IMR-90 (cell line): ENCODE measurements at regions not wholly inside any gene's neighbourhood (a gene's known extent, or its start where the extent isn't known, plus 50 kb on each side); places are given as distances from the start of the nearest gene placed in this dataset.

ENCODE experiments used
- ATAC-seq: fragments of 200-7000 bp; cut with Tn5 transposase; 2 replicates; pipeline ENCODE4 v1.9.1; 2020; ENCODE audit warnings: low read depth, mild to moderate bottlenecking, moderate library complexity
- BruUV-seq: library from RNA; stranded (reverse); fragments of 400-500 nt; replicated peaks from 2 replicates; lab custom pipeline; 2021; lab: Mats Ljungman, UMichigan
- CTCF ChIA-PET: fragments of 300-600 bp; formaldehyde crosslinking; extraction: SDS; loops from one replicate; lab custom pipeline; 2021; ENCODE audit warnings: antibody characterized with exemption; lab: Yijun Ruan, JAX
- POLR2A ChIA-PET: fragments of 300-600 bp; sonication (Branson Sonifier 250); formaldehyde crosslinking; loops from one replicate; lab custom pipeline; 2022; ENCODE audit warnings: antibody characterized with exemption; ENCODE audit not compliant: unreplicated experiment; lab: Charles Lee
- DNase-seq: peaks from one replicate; pipeline ENCODE4 v3.0.0; 2013
- H2AFZ ChIP-seq: replicated peaks from 2 replicates; pipeline ENCODE3; 2013; ENCODE audit warnings: low read length, mild to moderate bottlenecking; ENCODE audit not compliant: poor library complexity
- H2AK5ac ChIP-seq: 2 replicates; pipeline ENCODE4 v1.6.1; 2013; ENCODE audit warnings: low read depth, low read length, inconsistent platforms
- H2AK9ac ChIP-seq: replicated peaks from 2 replicates; pipeline ENCODE3; 2013; ENCODE audit warnings: mild to moderate bottlenecking, low read depth, low read length, moderate library complexity; ENCODE audit not compliant: poor library complexity
- H2BK120ac ChIP-seq: 2 replicates; pipeline ENCODE4 v1.6.1; 2013; ENCODE audit warnings: low read depth, low read length, inconsistent platforms
- H2BK15ac ChIP-seq: 3 replicates; pipeline ENCODE4 v1.6.1; 2013; ENCODE audit warnings: low read depth, low read length, inconsistent platforms
- H2BK20ac ChIP-seq: 2 replicates; pipeline ENCODE4 v1.6.1; 2013; ENCODE audit warnings: low read depth, mild to moderate bottlenecking, inconsistent platforms, low read length, moderate library complexity
- H2BK5ac ChIP-seq: 2 replicates; pipeline ENCODE4 v1.6.1; 2013; ENCODE audit warnings: mild to moderate bottlenecking, low read depth, low read length, inconsistent platforms; ENCODE audit not compliant: poor library complexity, severe bottlenecking
- H3K14ac ChIP-seq: replicated peaks from 2 replicates; pipeline ENCODE4 v1.6.1; 2013; ENCODE audit warnings: low read depth, low read length, inconsistent platforms
- H3K18ac ChIP-seq: 2 replicates; pipeline ENCODE4 v1.6.1; 2013; ENCODE audit warnings: low read depth, low read length, control low read depth
- H3K23ac ChIP-seq: 2 replicates; pipeline ENCODE4 v1.6.1; 2013; ENCODE audit warnings: low read depth, low read length, inconsistent platforms
- H3K27ac ChIP-seq: 2 replicates; pipeline ENCODE4 v1.5.1; 2013; ENCODE audit warnings: mild to moderate bottlenecking, control low read depth, low read length; ENCODE audit not compliant: insufficient read depth
- H3K27me3 ChIP-seq: 2 replicates; pipeline ENCODE4 v1.6.1; 2013; ENCODE audit warnings: low read length; ENCODE audit not compliant: control insufficient read depth, insufficient read depth
- H3K36me3 ChIP-seq: 2 replicates; pipeline ENCODE4 v1.6.1; 2013; ENCODE audit warnings: low read length, mixed read lengths; ENCODE audit not compliant: control insufficient read depth, insufficient read depth
- H3K4ac ChIP-seq: 2 replicates; pipeline ENCODE4 v1.6.1; 2013; ENCODE audit warnings: low read depth, low read length, inconsistent platforms
- H3K4me1 ChIP-seq: 2 replicates; pipeline ENCODE4 v1.6.1; 2013; ENCODE audit warnings: low read length, mixed read lengths; ENCODE audit not compliant: control insufficient read depth, insufficient read depth
- H3K4me2 ChIP-seq: 2 replicates; pipeline ENCODE4 v1.6.1; 2013; ENCODE audit warnings: low read depth, mild to moderate bottlenecking, control low read depth, low read length, moderate library complexity
- H3K4me3 ChIP-seq: 2 replicates; pipeline ENCODE4 v1.5.1; 2013; ENCODE audit warnings: low read depth, mild to moderate bottlenecking, control low read depth, low read length, moderate library complexity; ENCODE audit not compliant: insufficient read depth
- H3K56ac ChIP-seq: 2 replicates; pipeline ENCODE4 v1.6.1; 2013; ENCODE audit warnings: low read length, inconsistent platforms; ENCODE audit not compliant: insufficient read depth; ENCODE audit errors: extremely low read depth
- H3K79me1 ChIP-seq, 2 experiments: 2 replicates each; pipeline ENCODE4 v1.6.1; 2013; ENCODE audit warnings: low read length in 2 of 2, inconsistent platforms in 1 of 2, low read depth in 1 of 2
- H3K9ac ChIP-seq: 2 replicates; pipeline ENCODE4 v1.6.1; 2013; ENCODE audit warnings: low read depth, low read length, control low read depth
- H3K9me1 ChIP-seq: 2 replicates; pipeline ENCODE4 v1.6.1; 2013; ENCODE audit warnings: low read length, inconsistent platforms; ENCODE audit not compliant: insufficient read depth
- H3K9me3 ChIP-seq: 2 replicates; pipeline ENCODE4 v1.6.1; 2013; ENCODE audit warnings: low read length; ENCODE audit not compliant: control insufficient read depth, insufficient read depth
- H4K20me1 ChIP-seq: 2 replicates; pipeline ENCODE4 v1.6.1; 2013; ENCODE audit warnings: low read length, inconsistent platforms; ENCODE audit not compliant: insufficient read depth
- H4K5ac ChIP-seq: 2 replicates; pipeline ENCODE4 v1.6.1; 2013; ENCODE audit warnings: mild to moderate bottlenecking, low read depth, low read length, control low read depth
- H4K8ac ChIP-seq, 2 experiments: 2 replicates each; pipeline ENCODE4 v1.6.1; 2013; ENCODE audit warnings: low read depth in 2 of 2, low read length in 2 of 2, control low read depth in 1 of 2, inconsistent platforms in 1 of 2
- H4K91ac ChIP-seq: 2 replicates; pipeline ENCODE4 v1.6.1; 2013; ENCODE audit warnings: low read depth, low read length, inconsistent platforms; ENCODE audit not compliant: insufficient read depth
- BHLHE40 ChIP-seq: fragments of 150-350 bp; IDR thresholded peaks from 2 replicates; pipeline ENCODE4 v1.6.1; 2016; ENCODE audit warnings: mild to moderate bottlenecking, low read depth, low read length
- CEBPB ChIP-seq: IDR thresholded peaks from 2 replicates; pipeline ENCODE4 v1.6.1; 2012; ENCODE audit warnings: low read depth, low read length, improper control_type of control experiment
- CHD1 ChIP-seq: IDR thresholded peaks from 2 replicates; pipeline ENCODE4 v1.6.1; 2012; ENCODE audit warnings: low read depth, low read length, improper control_type of control experiment
- CTCF ChIP-seq: conservative IDR thresholded peaks from 2 replicates; pipeline ENCODE4 v1.5.1; 2012; ENCODE audit warnings: mild to moderate bottlenecking, low read depth, low read length, improper control_type of control experiment
- ELK1 ChIP-seq: fragments of 150-350 bp; IDR thresholded peaks from 2 replicates; pipeline ENCODE4 v1.6.1; 2016; ENCODE audit warnings: low read depth, mild to moderate bottlenecking, low read length, moderate library complexity, borderline replicate concordance
- FOS ChIP-seq: fragments of 150-350 bp; IDR thresholded peaks from 2 replicates; pipeline ENCODE4 v1.6.1; 2016; ENCODE audit warnings: low read depth, low read length
- MAFK ChIP-seq: IDR thresholded peaks from 2 replicates; pipeline ENCODE4 v1.6.1; 2012; ENCODE audit warnings: low read depth, low read length, improper control_type of control experiment
- MAZ ChIP-seq: IDR thresholded peaks from 2 replicates; pipeline ENCODE4 v1.6.1; 2012; ENCODE audit warnings: low read depth, mild to moderate bottlenecking, low read length, improper control_type of control experiment, moderate library complexity, borderline replicate concordance
- MXI1 ChIP-seq: IDR thresholded peaks from 2 replicates; pipeline ENCODE4 v1.6.1; 2012; ENCODE audit warnings: low read depth, mild to moderate bottlenecking, low read length, moderate library complexity, borderline replicate concordance
- NFE2L2 ChIP-seq: fragments of 150-350 bp; IDR thresholded peaks from 2 replicates; pipeline ENCODE4 v1.6.1; 2016; ENCODE audit warnings: low read depth, mild to moderate bottlenecking, low read length
- POLR2A ChIP-seq: IDR thresholded peaks from 2 replicates; pipeline ENCODE4 v1.6.1; 2012; ENCODE audit warnings: mild to moderate bottlenecking, low read depth, low read length
- RAD21 ChIP-seq: IDR thresholded peaks from 2 replicates; pipeline ENCODE4 v1.6.1; 2012; ENCODE audit warnings: low read length, improper control_type of control experiment
- RCOR1 ChIP-seq: IDR thresholded peaks from 2 replicates; pipeline ENCODE4 v1.6.1; 2012; ENCODE audit warnings: mild to moderate bottlenecking, low read length, improper control_type of control experiment; ENCODE audit not compliant: insufficient replicate concordance
- RFX5 ChIP-seq: IDR thresholded peaks from 2 replicates; pipeline ENCODE4 v1.8.0; 2012; ENCODE audit warnings: low read depth, mild to moderate bottlenecking, low read length, moderate library complexity
- SMC3 ChIP-seq: fragments of 150-350 bp; IDR thresholded peaks from 2 replicates; pipeline ENCODE4 v1.6.1; 2016; ENCODE audit warnings: low read depth, mild to moderate bottlenecking, antibody characterized with exemption, low read length, moderate library complexity
- USF2 ChIP-seq: fragments of 150-350 bp; IDR thresholded peaks from 2 replicates; pipeline ENCODE4 v1.6.1; 2017; ENCODE audit warnings: mild to moderate bottlenecking, antibody characterized with exemption, low read length, low read depth
- WGBS, 2 experiments: methylation state at CpG; one replicate each; pipeline versions ENCODE4 v1.1.5 to v1.1.7; 2013; ENCODE audit warnings: missing lambda C conversion rate in 2 of 2; ENCODE audit not compliant: insufficient read length in 1 of 2; ENCODE audit errors: extremely low coverage in 2 of 2; 5-methylcytosine and 5-hydroxymethylcytosine counted together
- dilution Hi-C: fragments of 300-500 bp; cut with HindIII; formaldehyde crosslinking; loops from one replicate; pipeline ENCODE4 v1.14.3; 2018; ENCODE audit warnings: low sequenced_read_pairs; ENCODE audit not compliant: unreplicated experiment
- in situ Hi-C: fragments of 300-500 bp; cut with MboI; formaldehyde crosslinking; loops from 3 replicates; pipeline ENCODE4 v1.14.3; 2019; ENCODE audit warnings: low sequenced_read_pairs, inconsistent platforms, mixed read lengths
- intact Hi-C: fragments of 100-400 bp; cut with micrococcal nuclease; formaldehyde crosslinking; loops from 2 replicates; pipeline ENCODE4 v1.10.0; 2022

GRCh38 chr15:52856286-52856685 is 66.2 kb upstream of the ONECUT1 start:
- Histone ChIP-seq H3K9me3 (peaks cover 1% of the 10 kb centered on the region; the same call in 1 of the 2 replicates), H3K27ac (no peak overlapping the region), H3K4me1 (no peaks in the 10 kb centered on the region), H3K9me1 (no peaks in the 10 kb centered on the region), H3K18ac (no peak overlapping the region), H3K27me3 (no peaks in the 10 kb centered on the region), H3K23ac (no peak overlapping the region), H2BK120ac (no peak overlapping the region), H3K79me1 (no peaks in the 10 kb centered on the region), H2AK9ac (no peak overlapping the region), H3K14ac (no peak overlapping the region), H2AFZ (no peak overlapping the region), H3K4me3 (no peak overlapping the region), H2BK5ac (no peak overlapping the region), H3K36me3 (no peaks in the 10 kb centered on the region), H4K20me1 (no peaks in the 10 kb centered on the region), H4K91ac (no peak overlapping the region), H3K56ac (no peak overlapping the region), H3K4me2 (no peak overlapping the region), H2BK20ac (no peak overlapping the region), H2AK5ac (no peak overlapping the region), H2BK15ac (no peak overlapping the region), H4K8ac (no peak overlapping the region), H3K4ac (no peak overlapping the region), H3K9ac (no peak overlapping the region), H4K5ac (no peak overlapping the region)
- CTCF ChIA-PET: no interaction called here
- TF ChIP-seq MAZ (no peak), CEBPB (no peak), CHD1 (no peak), USF2 (no peak), POLR2A (no peak), CTCF (no peak), MAFK (no peak), SMC3 (no peak), MXI1 (no peak), RCOR1 (no peak), BHLHE40 (no peak), RFX5 (no peak), ELK1 (no peak), FOS (no peak), RAD21 (no peak), NFE2L2 (no peak)
- no TSS peak for BruUV-seq
- in situ Hi-C loops: no loop called here
- WGBS, 2 experiments: no CpG with 5 or more reads among the region's 1 CpG
- DNase-seq: no peak
- intact Hi-C loops: no loop called here
- ATAC-seq: no peak
- POLR2A ChIA-PET: no interaction called here
- dilution Hi-C loops: no loop called here
